Activated CD4-positive, CD25-positive, alpha-beta regulatory T cell treated with anti-CD3 and anti-CD28 coated beads, Interleukin-2, amount 50 U/mL, for 24 hours (primary cell): ENCODE measurements at regions not wholly inside any gene's neighbourhood (a gene's known extent, or its start where the extent isn't known, plus 50 kb on each side); places are given as distances from the start of the nearest gene placed in this dataset.
"Not testable (repeated sequence)": the region's sequence is repeated elsewhere in the genome, so short reads cannot be mapped to it uniquely, and the experiment has no call there.

ENCODE experiments used
- ATAC-seq, 2 donors: fragments of 150-1000 bp; cut with Tn5 transposase; one replicate each; pipeline ENCODE4 v1.10.0; 2021; ENCODE audit warnings: mild to moderate bottlenecking in 1 of 2, moderate library complexity in 1 of 2

DNA sequence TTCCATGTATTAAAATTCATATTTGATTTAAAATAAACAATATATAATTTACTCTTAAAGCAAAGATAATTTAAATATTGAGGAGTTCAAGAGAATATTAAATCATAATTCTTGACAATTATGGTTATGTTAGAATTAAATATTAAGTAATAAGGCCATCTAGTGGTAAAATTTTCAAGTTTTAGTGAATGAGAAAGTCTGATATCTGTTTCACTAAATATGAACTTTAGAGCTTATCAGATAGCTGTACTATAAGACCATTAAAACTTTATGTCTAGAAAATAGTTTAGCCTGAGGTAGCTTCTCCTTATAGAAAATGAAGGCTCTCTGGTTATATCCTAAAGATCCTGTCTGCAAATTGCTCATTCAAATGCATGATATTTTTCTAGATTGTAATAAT, 152.1 kb upstream of the PRSS12 start:
- ATAC-seq, result not testable (repeated sequence)

- ATAC-seq, result not testable (repeated sequence)
Observed at GRCh38 chr4:118505491-118505890, 152.7 kb upstream of the PRSS12 start.

- ATAC-seq, result not testable (repeated sequence)
Observed at GRCh38 chr4:118512870-118513269, 160.1 kb upstream of the PRSS12 start.

DNA sequence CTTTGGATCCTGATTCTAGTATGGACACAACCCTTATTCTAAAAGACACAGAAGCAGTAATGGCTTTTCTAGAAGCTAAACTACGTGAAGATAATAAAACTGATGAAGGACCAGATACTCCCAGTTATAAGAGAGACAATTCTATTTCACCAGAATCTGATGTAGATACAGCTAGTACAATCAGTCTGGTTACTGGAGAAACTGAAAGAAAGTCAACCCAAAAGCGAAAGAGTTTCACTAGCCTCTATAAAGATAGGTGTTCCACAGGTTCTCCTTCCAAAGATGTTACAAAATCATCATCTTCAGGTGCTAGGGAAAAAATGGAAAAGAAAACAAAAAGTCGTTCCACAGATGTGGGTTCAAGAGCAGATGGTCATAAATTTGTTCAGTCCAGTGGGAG, 161.5 kb upstream of the PRSS12 start:
- ATAC-seq, result not testable (repeated sequence)

- not testable (repeated sequence) for ATAC-seq
Observed at GRCh38 chr4:118516107-118516506, 163.3 kb upstream of the PRSS12 start.

- ATAC-seq, result not testable (repeated sequence)
Observed at GRCh38 chr4:118530107-118530506, 155.1 kb upstream of the METTL14 start.

GRCh38 chr4:118531947-118532346, 153.2 kb upstream of the METTL14 start:
- peak; percentile 68 to 73 for ATAC-seq

GRCh38 chr4:118535788-118536187, 149.4 kb upstream of the METTL14 start:
- not testable (repeated sequence) for ATAC-seq

DNA sequence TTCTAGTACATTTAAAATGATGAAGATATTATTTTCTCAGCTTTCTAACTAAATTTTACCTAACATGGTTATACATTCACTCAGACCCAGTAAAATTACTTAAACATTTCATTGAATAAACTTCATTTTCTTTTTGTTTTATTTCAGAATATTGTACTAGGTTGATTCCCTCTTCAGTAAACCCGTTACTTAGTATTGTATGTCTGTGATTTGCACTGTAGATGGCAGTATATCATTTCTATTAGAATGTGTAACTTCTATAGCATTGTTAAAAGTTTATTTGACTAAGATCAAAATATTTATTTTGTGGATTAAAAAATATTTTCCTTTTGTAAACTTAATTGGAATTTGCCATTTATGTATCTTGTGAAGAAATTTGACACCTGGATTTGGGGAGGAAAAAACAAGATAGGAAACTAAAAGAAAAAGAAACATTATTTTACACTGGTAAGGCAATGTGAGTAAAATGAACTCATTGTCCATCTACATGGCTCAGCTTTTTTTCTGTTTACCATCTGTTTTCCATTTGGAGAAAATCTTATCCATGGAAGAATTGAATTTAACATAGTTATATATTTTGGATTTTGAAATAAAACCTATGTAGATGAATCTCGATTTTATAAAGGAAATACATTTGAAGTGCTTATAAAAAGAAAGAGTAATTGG, 145.6 kb upstream of the METTL14 start:
- not testable (repeated sequence) for ATAC-seq

DNA sequence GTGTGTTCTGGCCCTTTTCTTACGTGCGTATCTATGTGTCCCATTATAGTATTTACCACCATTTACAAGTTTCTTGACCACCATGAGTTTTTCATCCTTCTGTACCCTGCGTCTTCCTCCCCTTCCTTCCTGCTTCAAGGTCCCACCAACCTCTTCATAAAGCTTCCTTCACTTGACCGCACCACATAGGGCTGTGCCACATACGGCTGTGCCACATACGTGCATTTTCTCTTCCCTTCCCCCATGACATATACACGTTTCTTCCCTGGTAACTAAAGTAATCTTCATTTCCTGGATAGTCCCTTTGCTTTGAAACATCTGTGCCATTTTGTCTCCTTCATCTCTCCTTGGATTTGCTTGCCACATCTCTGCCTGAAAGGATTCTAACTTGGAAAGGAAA, 128.6 kb upstream of the METTL14 start:
- ATAC-seq, result not testable (repeated sequence)

- ATAC-seq, result no peak
Observed at GRCh38 chr4:118557298-118557851, 127.8 kb upstream of the METTL14 start.

DNA sequence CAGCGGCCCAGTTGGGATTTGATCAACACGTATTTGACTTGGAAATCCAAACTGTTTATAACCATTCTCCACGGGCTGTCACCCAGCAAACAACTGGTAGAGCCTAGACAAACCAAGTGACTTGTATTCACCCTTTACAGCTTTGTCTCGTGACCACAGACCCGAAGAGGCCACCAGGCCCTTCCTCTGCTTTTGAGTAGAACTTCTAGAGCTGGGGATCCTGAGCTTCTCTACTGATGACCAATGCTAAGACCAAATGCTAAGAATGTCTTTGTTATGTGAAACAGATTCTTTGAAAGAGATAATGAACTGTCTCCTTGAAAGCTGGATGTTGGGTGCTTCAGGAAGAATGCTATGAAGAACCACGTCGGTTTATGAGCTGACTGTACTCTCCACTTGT, 127.0 kb upstream of the METTL14 start:
- not testable (repeated sequence) for ATAC-seq

GRCh38 chr4:118561559-118561958, 123.6 kb upstream of the METTL14 start:
- ATAC-seq, result not testable (repeated sequence)

DNA sequence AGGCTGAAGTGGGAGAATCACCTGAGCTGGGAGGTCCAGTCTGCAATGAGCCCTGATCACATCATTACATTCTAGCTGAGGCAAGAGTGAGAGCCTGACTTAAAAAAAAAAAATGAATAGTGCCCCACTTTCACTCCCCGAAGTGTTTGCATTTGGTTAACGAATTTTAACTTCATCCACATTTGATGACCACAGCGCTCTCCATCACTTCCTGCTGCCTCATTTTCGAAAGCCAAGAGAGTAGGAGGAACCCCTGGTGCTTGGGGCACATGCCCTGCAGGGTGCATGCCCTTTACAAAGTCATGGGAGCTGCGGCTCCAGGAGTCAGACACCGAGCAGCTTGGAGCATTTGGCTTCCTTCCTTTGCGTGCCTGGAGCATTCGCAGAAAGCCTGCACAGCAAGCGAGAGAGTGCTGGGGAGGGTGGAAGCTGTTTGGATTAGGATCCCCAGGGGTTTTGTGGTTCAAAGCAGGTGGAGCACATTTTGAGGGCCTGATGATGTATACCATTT, 119.1 kb upstream of the METTL14 start:
- not testable (repeated sequence) for ATAC-seq

GRCh38 chr4:118572991-118573390, 112.2 kb upstream of the METTL14 start:
- not testable (repeated sequence) for ATAC-seq

DNA sequence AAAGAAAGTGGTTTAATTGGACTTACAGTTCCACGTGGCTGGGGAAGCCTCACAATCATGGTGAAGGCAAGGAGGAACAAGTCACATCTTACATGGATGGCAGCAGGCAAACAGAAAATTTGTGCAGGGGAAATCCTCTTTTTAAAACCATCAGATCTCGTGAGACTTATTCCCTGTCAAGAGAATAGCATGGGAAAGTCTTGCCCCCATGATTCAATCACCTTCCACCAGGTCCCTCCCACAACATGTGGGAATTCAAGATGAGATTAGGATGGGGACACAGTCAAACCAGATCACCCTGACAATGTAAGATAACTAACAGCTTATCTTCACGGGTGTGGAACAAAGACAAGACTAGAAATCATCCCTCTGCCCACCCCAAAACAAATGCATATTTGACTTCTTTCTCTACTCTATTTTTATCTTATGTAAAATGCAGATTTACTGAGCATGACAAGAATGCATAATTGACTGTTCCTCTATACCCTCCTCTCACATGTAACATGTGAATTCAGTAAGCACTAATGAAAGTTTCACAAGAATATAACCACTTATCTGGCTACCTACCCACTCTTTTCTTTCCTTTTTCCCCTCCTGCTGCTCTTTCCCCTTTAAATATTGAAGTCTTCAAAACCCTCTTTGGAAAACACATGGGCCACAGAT, 110.8 kb upstream of the METTL14 start:
- not testable (repeated sequence) for ATAC-seq

GRCh38 chr4:118575057-118575456, 110.1 kb upstream of the METTL14 start:
- not testable (repeated sequence) for ATAC-seq

- not testable (repeated sequence) for ATAC-seq
Observed at GRCh38 chr4:118575726-118576125, 109.5 kb upstream of the METTL14 start.

- ATAC-seq, result not testable (repeated sequence)
Observed at GRCh38 chr4:118576709-118577219, 108.4 kb upstream of the METTL14 start.

DNA sequence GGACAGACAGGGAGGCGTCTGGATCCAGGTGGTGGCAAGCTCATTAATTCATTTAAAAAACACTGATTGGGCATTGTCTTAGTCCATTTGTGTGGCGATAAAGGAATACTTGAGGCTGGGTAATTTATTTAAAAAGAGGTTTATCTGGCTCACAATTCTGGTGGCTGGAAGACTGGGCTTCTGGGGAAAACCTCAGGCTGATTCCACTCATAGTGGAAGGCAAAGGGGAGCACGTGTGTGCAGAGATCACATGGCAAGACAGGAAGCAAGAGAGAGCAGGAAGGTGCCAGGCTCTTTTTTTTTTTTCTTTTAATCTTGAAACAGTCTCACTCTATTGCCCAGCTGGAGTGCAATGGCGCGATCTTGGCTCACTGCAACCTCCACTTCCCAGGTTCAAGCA, 100.2 kb upstream of the METTL14 start:
- no peak for ATAC-seq

GRCh38 chr4:118586357-118586790, 98.8 kb upstream of the METTL14 start:
- no peak for ATAC-seq

GRCh38 chr4:118587116-118587831, 97.9 kb upstream of the METTL14 start:
- ATAC-seq, result no peak

GRCh38 chr4:118587946-118588345, 97.2 kb upstream of the METTL14 start:
- no peak for ATAC-seq
